ENCODE measurements at regions not wholly inside any gene's neighbourhood (a gene's known extent, or its start where the extent isn't known, plus 50 kb on each side); places are given as distances from the start of the nearest gene placed in this dataset.

DNA sequence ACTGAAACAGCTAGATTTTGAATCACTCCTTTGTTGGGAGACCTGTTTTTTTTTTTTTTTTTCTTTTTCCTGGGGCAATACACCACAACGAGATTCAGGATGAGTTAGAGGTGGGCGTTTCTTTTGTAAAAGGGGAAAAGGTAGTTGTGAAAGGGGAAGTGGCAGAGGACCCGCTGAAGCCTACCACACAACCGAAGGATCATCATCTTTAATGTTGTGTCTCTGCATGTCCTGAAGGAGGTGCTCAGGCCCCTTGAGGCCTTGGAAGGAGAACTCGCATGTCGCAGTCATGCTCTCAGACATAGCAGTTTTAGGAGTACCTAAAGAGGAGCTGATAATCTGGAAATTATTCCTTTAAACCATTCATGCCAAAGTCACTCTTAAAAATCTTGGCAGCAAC is 137.9 kb upstream of the LRIG1 start:
- H3K4me3 ChIP-seq, result no peak overlapping the region
- WGBS, 2 donors, result 55 to 65% methylated on average over 6 of the region's 6 CpGs
- no peaks in the 10 kb centered on the region for H3K27me3 ChIP-seq
- peaks cover 0 to 6% (median 0%) of the 10 kb centered on the region in 9 donors for H3K4me1 ChIP-seq
- TF ChIP-seq, protein P1, sequence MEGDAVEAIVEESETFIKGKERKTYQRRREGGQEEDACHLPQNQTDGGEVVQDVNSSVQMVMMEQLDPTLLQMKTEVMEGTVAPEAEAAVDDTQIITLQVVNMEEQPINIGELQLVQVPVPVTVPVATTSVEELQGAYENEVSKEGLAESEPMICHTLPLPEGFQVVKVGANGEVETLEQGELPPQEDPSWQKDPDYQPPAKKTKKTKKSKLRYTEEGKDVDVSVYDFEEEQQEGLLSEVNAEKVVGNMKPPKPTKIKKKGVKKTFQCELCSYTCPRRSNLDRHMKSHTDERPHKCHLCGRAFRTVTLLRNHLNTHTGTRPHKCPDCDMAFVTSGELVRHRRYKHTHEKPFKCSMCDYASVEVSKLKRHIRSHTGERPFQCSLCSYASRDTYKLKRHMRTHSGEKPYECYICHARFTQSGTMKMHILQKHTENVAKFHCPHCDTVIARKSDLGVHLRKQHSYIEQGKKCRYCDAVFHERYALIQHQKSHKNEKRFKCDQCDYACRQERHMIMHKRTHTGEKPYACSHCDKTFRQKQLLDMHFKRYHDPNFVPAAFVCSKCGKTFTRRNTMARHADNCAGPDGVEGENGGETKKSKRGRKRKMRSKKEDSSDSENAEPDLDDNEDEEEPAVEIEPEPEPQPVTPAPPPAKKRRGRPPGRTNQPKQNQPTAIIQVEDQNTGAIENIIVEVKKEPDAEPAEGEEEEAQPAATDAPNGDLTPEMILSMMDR (IDR thresholded peaks at IDR 0.05), result no peak
- ATAC-seq, result no peak
- intact Hi-C loops (cut with DNase I), result no loop called here
- H3K36me3 ChIP-seq, result no peaks in the 10 kb centered on the region
- no peak overlapping the region for H3K27ac ChIP-seq
- no peaks in the 10 kb centered on the region for H3K9me3 ChIP-seq
- no peak for DNase-seq

DNA sequence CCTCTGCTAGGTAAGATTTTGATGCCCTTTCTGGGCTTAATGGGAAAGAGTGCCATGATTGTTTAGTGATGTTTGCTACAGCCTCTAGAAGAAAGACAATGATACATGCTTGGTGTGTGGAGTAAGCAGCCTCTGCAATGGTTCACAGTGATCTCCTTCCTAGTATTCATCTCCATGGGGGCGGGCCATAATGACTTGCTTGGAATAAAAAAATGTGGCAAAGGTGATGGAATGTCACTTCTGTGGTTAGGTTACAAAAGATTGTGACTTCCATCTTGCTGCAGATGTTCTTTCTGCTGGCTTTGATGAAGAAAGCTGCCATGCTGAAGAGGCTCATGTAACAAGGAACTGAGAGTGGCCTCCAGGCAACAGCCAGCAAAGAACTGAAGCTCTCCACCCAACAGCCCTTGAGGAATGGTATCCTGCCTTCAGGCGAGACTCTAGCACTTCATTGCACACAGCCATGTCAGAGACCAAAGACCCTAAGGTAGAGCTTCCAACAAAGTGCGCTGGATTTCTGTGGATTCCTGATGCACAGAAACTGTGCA is 139.1 kb upstream of the LRIG1 start:
- Histone ChIP-seq H3K4me1 (no peaks in the 10 kb centered on the region), H3K27ac (no peak overlapping the region), H3K36me3 (no peaks in the 10 kb centered on the region), H3K27me3 (no peaks in the 10 kb centered on the region), H3K9me3 (peaks cover 0 to 9% (median 4%) of the 10 kb centered on the region in 11 donors), H3K4me3 (no peak overlapping the region)
- WGBS, 2 donors, result 93 to 97% methylated on average over 3 of the region's 3 CpGs
- no peak for DNase-seq
- TF ChIP-seq, protein P1 (IDR thresholded peaks at IDR 0.05), result no peak
- ATAC-seq, result no peak
- intact Hi-C loops (cut with DNase I), result no loop called here

DNA sequence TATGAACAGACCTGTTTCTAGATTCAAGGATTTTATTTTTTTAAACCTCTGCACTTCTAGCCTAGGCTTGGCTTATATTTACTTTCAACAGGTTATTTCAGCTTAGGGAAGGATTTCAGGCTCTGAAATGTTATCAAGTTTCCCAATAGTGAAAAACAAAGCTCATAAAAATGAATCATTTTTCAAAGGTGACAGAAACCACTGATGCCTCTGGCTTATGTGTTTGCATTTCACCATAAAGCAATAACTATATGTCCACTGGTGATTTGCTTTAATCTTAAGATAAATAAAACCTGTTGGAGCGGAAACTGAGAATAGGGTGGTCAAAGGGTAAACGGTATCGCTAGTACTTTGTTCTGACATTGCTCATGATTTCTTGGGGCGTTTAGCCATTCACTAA is 141.2 kb upstream of the LRIG1 start:
- intact Hi-C loops (cut with DNase I), result no loop called here
- H3K4me1 ChIP-seq, result no peaks in the 10 kb centered on the region
- H3K36me3 ChIP-seq, result no peaks in the 10 kb centered on the region
- TF ChIP-seq, protein P1 (IDR thresholded peaks at IDR 0.05), result no peak
- H3K9me3 ChIP-seq, result peaks cover 0 to 23% (median 11%) of the 10 kb centered on the region in 11 donors
- H3K4me3 ChIP-seq, result no peak overlapping the region
- WGBS, 2 donors, result 93 to 97% methylated on average over 4 of the region's 4 CpGs
- H3K27me3 ChIP-seq, result no peaks in the 10 kb centered on the region
- H3K27ac ChIP-seq, result no peak overlapping the region
- no peak for DNase-seq
- no peak for ATAC-seq

DNA sequence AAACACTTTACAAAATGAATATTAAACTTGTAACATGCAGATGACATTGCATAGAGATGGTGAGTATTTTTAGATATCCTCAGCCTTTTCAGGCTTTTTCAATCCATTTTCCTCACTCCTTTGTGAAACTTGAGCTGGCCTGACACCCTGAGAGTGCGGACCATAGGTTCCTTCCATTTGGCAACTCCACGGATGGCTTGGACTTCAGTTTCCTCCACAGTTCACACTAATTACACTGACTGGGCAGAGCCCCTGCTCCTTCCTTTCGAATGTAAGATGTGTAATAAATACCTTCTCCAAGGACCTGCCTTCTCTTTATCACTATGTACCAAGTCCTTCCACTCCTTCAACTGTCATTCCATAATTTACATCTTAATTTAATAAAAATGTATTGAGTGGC is 141.7 kb upstream of the LRIG1 start:
- ATAC-seq (no peak), DNase-seq (no peak)
- Histone ChIP-seq H3K9me3 (peaks cover 0 to 23% (median 11%) of the 10 kb centered on the region in 11 donors), H3K36me3 (no peaks in the 10 kb centered on the region), H3K4me3 (no peak overlapping the region), H3K27ac (no peak overlapping the region), H3K4me1 (no peaks in the 10 kb centered on the region), H3K27me3 (no peaks in the 10 kb centered on the region)
- intact Hi-C loops (cut with DNase I), result no loop called here
- 63 to 79% methylated on average over 3 of the region's 3 CpGs for WGBS, 2 donors
- TF ChIP-seq, protein P1 (IDR thresholded peaks at IDR 0.05), result no peak

All from heart right ventricle (tissue), 16 donors.